CD8-positive, alpha-beta memory T cell (primary cell): ENCODE measurements at regions not wholly inside any gene's neighbourhood (a gene's known extent, or its start where the extent isn't known, plus 50 kb on each side); places are given as distances from the start of the nearest gene placed in this dataset.

ENCODE experiments used
- CTCF ChIA-PET: fragments of 350-600 bp; sonication (Branson Sonifier 250); formaldehyde crosslinking; loops from one replicate; lab custom pipeline; 2021; ENCODE audit warnings: antibody characterized with exemption; lab: Charles Lee
- POLR2A ChIA-PET: fragments of 350-600 bp; sonication (Branson Sonifier 250); formaldehyde crosslinking; loops from one replicate; lab custom pipeline; 2021; ENCODE audit warnings: antibody characterized with exemption; lab: Charles Lee
- DNase-seq, 5 donors: peaks; one replicate each; pipeline versions ENCODE4 v3.0.0 to v3.0.0-alpha.2; 2020 to 2022; ENCODE audit warnings: mixed read lengths in 1 of 5
- H3K27ac ChIP-seq: one replicate; pipeline ENCODE4 v1.7.0; 2013; ENCODE audit warnings: low read depth, mild to moderate bottlenecking, low read length, moderate library complexity
- H3K27me3 ChIP-seq: 2 replicates; pipeline ENCODE4 v1.7.0; 2013; ENCODE audit warnings: low read length, mild to moderate bottlenecking; ENCODE audit not compliant: insufficient read depth, poor library complexity, severe bottlenecking
- H3K36me3 ChIP-seq: 2 replicates; pipeline ENCODE4 v1.7.0; 2013; ENCODE audit warnings: mild to moderate bottlenecking, low read length, moderate library complexity; ENCODE audit not compliant: insufficient read depth
- H3K4me1 ChIP-seq: 2 replicates; pipeline ENCODE4 v1.7.0; 2013; ENCODE audit warnings: mild to moderate bottlenecking, low read length, moderate library complexity; ENCODE audit not compliant: insufficient read depth
- H3K4me3 ChIP-seq: 2 replicates; pipeline ENCODE4 v1.7.0; 2013; ENCODE audit warnings: mild to moderate bottlenecking, low read length
- H3K9me3 ChIP-seq: 2 replicates; pipeline ENCODE4 v1.7.0; 2013; ENCODE audit warnings: mild to moderate bottlenecking, low read length
- H3K27ac Mint-ChIP-seq, 8 donors: one replicate each; pipeline ENCODE4 v1.8.0; 2020 to 2021; ENCODE audit warnings: mixed read lengths in 8 of 8, mild to moderate bottlenecking in 6 of 8, inconsistent platforms in 3 of 8, moderate library complexity in 3 of 8
- H3K27me3 Mint-ChIP-seq, 2 donors: one replicate each; pipeline ENCODE4 v1.8.0; 2020 to 2021; ENCODE audit warnings: mixed read lengths in 2 of 2, mild to moderate bottlenecking in 1 of 2, moderate library complexity in 1 of 2
- H3K36me3 Mint-ChIP-seq, 3 donors: one replicate each; pipeline ENCODE4 v1.8.0; 2020 to 2021; ENCODE audit warnings: mixed read lengths in 3 of 3, inconsistent platforms in 1 of 3, mild to moderate bottlenecking in 1 of 3
- H3K4me1 Mint-ChIP-seq, 3 donors: one replicate each; pipeline ENCODE4 v1.8.0; 2020 to 2021; ENCODE audit warnings: mixed read lengths in 3 of 3, inconsistent platforms in 1 of 3, mild to moderate bottlenecking in 1 of 3
- H3K4me3 Mint-ChIP-seq, 7 donors: one replicate each; pipeline ENCODE4 v1.8.0; 2020 to 2021; ENCODE audit warnings: mixed read lengths in 7 of 7, mild to moderate bottlenecking in 6 of 7, moderate library complexity in 4 of 7, inconsistent platforms in 2 of 7
- H3K9me3 Mint-ChIP-seq, 5 donors: one replicate each; pipeline ENCODE4 v1.8.0; 2020 to 2022; ENCODE audit warnings: mixed read lengths in 5 of 5, mild to moderate bottlenecking in 3 of 5, moderate library complexity in 2 of 5, inconsistent platforms in 1 of 5

DNA sequence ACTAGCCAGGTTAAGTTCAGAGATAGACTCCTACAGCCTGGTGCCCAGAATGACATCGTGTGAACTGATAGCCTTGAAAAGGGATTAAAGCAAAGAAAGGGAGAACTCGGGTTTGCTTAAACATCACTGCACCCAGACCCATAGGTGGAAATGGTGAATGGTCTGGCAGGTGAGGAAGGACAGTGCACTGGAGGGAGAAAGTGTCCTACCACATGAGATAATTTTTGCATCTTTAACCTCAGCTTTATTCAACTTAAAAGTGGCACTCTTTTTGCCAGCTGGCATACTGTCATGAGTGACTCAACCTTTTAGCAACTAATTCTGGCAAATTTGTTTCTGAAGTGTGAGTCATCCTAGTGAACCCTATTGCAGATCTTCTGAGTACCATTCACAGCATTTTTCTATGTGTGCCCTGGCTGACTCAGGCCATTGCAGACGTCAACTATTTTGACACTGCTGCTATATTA is 53.0 kb upstream of the DAPP1 start:
- Mint-ChIP-seq H3K4me3 (no peak overlapping the region), H3K27ac (no peak overlapping the region), H3K27me3 (peaks cover 8 to 15% of the 10 kb centered on the region in 2 donors), H3K36me3 (no peaks in the 10 kb centered on the region), H3K4me1 (no peaks in the 10 kb centered on the region), H3K9me3 (peaks cover 0 to 4% (median 2%) of the 10 kb centered on the region in 5 donors)
- H3K36me3 ChIP-seq = no peaks in the 10 kb centered on the region
- H3K9me3 ChIP-seq = no peaks in the 10 kb centered on the region
- no peaks in the 10 kb centered on the region for H3K27me3 ChIP-seq
- H3K27ac ChIP-seq = no peak overlapping the region
- no peak for DNase-seq
- no peaks in the 10 kb centered on the region for H3K4me1 ChIP-seq
- ChIA-PET CTCF (no interaction called here), POLR2A (no interaction called here)
- H3K4me3 ChIP-seq = no peak overlapping the region

DNA sequence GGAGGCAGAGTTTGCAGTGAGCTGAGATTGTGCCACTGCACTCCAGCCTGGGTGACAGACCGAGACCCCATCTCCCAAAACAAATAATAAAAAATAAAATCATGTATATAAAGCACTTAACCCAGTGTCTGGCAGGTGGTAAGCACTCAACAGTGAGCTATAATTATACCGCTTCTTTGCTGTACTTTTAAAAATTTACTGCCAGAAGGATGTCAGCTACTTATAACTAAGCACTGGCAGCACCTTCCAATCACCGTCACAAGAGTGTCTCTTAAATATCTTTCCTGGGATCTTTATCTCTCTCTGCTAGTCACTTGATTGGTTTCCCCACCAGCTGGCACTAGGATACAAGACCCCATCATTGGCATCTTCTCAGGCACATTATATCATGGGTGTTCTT is 53.9 kb upstream of the DAPP1 start:
- no peak for DNase-seq
- Histone ChIP-seq H3K27ac (no peak overlapping the region), H3K9me3 (no peaks in the 10 kb centered on the region), H3K4me1 (no peaks in the 10 kb centered on the region), H3K36me3 (no peaks in the 10 kb centered on the region), H3K4me3 (no peak overlapping the region), H3K27me3 (no peaks in the 10 kb centered on the region)
- Mint-ChIP-seq H3K36me3 (no peaks in the 10 kb centered on the region), H3K4me1 (no peaks in the 10 kb centered on the region), H3K27me3 (peaks cover 8 to 15% of the 10 kb centered on the region in 2 donors), H3K27ac (peak overlapping the region in 1 of 8 donors; percentile 21), H3K9me3 (peaks cover 0 to 4% (median 2%) of the 10 kb centered on the region in 5 donors), H3K4me3 (no peak overlapping the region)
- CTCF ChIA-PET = no interaction called here
- POLR2A ChIA-PET = no interaction called here

DNA sequence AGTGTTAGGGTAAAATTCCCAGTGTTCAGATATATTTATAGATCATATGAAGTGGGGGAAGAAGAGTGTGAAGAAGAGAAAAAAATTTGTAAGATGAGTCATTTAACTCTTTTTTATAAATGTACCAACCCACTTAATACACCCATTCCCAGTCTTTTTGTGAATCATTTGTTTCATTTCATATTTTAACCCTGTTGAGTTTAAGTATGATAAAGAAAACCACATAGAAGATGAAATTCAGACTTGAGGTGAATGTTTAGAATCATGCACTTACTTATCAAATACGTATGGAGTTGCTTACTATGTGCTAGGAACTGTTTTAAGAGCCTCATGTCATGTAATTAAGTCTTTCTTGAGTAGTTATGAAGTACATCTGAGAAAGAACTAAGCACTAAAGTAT is 56.6 kb upstream of the DAPP1 start:
- POLR2A ChIA-PET = no interaction called here
- H3K4me3 Mint-ChIP-seq = no peak overlapping the region
- no peak for DNase-seq
- no peaks in the 10 kb centered on the region for H3K36me3 Mint-ChIP-seq
- H3K9me3 Mint-ChIP-seq = peaks cover 0 to 3% (median 0%) of the 10 kb centered on the region in 5 donors
- H3K27me3 ChIP-seq = no peaks in the 10 kb centered on the region
- no peaks in the 10 kb centered on the region for H3K9me3 ChIP-seq
- CTCF ChIA-PET = no interaction called here
- no peak overlapping the region for H3K27ac ChIP-seq
- no peak overlapping the region for H3K4me3 ChIP-seq
- peaks cover 12 to 22% of the 10 kb centered on the region in 2 donors for H3K27me3 Mint-ChIP-seq
- H3K4me1 Mint-ChIP-seq = no peaks in the 10 kb centered on the region
- no peaks in the 10 kb centered on the region for H3K36me3 ChIP-seq
- no peaks in the 10 kb centered on the region for H3K4me1 ChIP-seq
- no peak overlapping the region for H3K27ac Mint-ChIP-seq

DNA sequence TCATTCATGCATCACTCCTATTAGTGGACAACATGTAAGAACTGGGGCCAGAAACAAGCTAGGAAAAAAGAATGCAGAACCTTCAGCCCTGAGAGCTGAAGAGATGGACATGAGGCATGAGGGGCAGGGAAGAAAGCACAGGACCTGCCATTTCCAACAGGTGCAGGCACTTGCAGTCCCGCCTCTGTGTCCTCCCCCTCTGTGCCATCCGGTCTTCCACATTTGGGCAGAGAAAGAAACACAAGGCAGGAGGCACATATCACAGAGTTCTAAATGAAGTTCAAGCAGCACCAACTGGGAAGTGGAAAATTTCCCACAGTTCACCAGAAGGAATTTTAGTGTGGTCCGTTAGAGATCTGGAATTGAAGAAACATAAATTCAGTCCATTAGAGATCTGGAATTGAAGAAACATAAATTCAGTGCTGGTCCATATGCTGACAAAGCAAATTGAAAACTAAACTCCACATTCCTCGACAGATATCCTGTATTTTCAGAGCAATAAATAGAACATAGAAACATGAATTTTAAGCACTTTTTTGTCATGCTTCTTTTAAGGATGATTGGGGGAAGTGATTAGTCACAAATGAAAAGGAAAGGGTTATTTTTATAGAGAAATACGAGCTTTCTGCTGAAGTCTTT is 57.2 kb upstream of the DAPP1 start:
- H3K4me3 Mint-ChIP-seq = no peak overlapping the region
- Histone ChIP-seq H3K27ac (no peak overlapping the region), H3K36me3 (no peaks in the 10 kb centered on the region), H3K4me3 (no peak overlapping the region), H3K4me1 (no peaks in the 10 kb centered on the region), H3K27me3 (no peaks in the 10 kb centered on the region), H3K9me3 (no peaks in the 10 kb centered on the region)
- no peak overlapping the region for H3K27ac Mint-ChIP-seq
- H3K4me1 Mint-ChIP-seq = no peaks in the 10 kb centered on the region
- H3K27me3 Mint-ChIP-seq = peaks cover 12 to 22% of the 10 kb centered on the region in 2 donors
- H3K36me3 Mint-ChIP-seq = no peaks in the 10 kb centered on the region
- ChIA-PET POLR2A (no interaction called here), CTCF (no interaction called here)
- DNase-seq = no peak
- H3K9me3 Mint-ChIP-seq = no peaks in the 10 kb centered on the region

DNA sequence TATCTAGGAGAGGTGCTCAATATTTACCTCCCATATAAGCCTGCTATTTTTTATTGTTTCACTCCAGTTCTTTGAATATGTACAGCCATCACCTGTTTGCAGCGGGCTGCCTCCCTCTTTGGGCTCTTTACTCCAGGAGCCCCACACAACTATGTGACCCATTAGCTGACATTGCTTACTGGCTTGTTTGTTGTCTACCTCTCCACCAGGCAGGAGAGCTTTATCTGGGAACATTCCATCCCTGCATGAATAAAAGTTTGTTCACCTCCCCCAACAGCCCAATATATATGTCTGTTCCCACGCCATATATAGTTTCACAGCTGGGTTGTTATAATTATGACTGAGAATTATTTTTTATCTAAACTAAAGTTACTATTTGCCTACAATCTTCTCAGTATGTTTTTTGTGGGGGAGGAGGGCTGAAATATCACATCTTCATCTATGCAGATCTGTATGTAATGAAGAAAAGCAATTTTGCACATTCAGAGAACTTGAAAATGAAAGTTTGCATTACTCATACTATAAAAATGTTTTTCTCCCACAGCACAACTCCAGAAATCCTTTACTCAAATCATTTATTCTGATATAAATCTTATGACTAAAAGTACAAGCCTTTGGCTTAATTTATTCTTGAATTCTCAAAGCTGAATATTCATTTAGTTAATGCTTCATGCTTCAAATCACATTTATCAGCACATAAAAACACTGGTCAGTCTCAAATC is 61.2 kb upstream of the DAPP1 start:
- H3K36me3 Mint-ChIP-seq = no peaks in the 10 kb centered on the region

DNA sequence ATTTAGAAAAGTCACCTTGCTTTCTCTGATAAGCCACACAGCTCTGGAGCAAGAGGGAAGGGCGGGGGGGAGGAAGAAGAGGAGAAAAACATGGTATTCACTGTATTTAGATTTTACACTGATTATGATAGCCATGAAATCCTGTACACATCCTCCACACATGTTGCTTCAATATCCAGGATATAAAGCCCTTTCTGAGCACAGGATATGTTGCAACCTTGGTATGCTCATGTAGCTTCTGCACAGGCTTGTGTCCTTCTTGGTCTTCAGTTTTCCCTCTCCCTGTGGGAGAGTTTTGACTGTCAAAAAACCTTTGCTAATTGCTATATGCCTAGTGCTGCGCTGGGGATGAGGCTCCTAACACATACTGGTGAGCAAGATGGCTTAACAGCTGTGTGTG is 61.9 kb upstream of the DAPP1 start:
- Mint-ChIP-seq H3K27ac (no peak overlapping the region), H3K36me3 (no peaks in the 10 kb centered on the region), H3K4me1 (no peaks in the 10 kb centered on the region), H3K27me3 (peaks cover 8 to 18% of the 10 kb centered on the region in 2 donors), H3K4me3 (no peak overlapping the region), H3K9me3 (no peaks in the 10 kb centered on the region)
- Histone ChIP-seq H3K27ac (no peak overlapping the region), H3K36me3 (no peaks in the 10 kb centered on the region), H3K27me3 (no peaks in the 10 kb centered on the region), H3K9me3 (no peaks in the 10 kb centered on the region), H3K4me3 (no peak overlapping the region), H3K4me1 (no peaks in the 10 kb centered on the region)
- POLR2A ChIA-PET = no interaction called here
- CTCF ChIA-PET = no interaction called here
- no peak for DNase-seq

More for the DNA sequence above, 61.2 kb upstream of the DAPP1 start:
- Histone ChIP-seq H3K27ac (no peak overlapping the region), H3K9me3 (no peaks in the 10 kb centered on the region), H3K4me3 (no peak overlapping the region), H3K36me3 (no peaks in the 10 kb centered on the region), H3K4me1 (no peaks in the 10 kb centered on the region), H3K27me3 (no peaks in the 10 kb centered on the region)
- no peak overlapping the region for H3K4me3 Mint-ChIP-seq
- no peak overlapping the region for H3K27ac Mint-ChIP-seq
- peaks cover 9 to 18% of the 10 kb centered on the region in 2 donors for H3K27me3 Mint-ChIP-seq
- no peaks in the 10 kb centered on the region for H3K9me3 Mint-ChIP-seq
- DNase-seq = no peak
- ChIA-PET CTCF (no interaction called here), POLR2A (no interaction called here)
- H3K4me1 Mint-ChIP-seq = no peaks in the 10 kb centered on the region

DNA sequence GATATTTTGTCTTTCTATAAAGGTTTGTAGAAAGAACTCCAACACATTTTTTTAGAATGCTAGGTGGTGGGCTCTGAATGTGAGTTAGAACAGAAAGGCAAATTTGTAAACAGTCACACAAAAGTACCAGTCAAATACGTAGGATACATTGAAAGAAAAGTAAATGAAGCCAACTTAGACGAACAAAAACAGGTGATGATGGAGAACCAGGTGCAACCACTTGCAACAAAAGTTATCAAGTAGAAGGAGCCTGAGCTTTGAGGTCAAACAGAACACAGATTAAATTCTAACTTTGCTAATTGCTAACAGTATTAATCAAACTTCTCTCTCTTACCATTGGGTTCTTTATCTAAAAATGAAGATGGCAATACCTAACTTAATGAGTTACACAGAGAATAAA is 62.7 kb upstream of the DAPP1 start:
- Histone ChIP-seq H3K9me3 (no peaks in the 10 kb centered on the region), H3K27ac (no peak overlapping the region), H3K4me1 (no peaks in the 10 kb centered on the region), H3K4me3 (no peak overlapping the region), H3K27me3 (no peaks in the 10 kb centered on the region), H3K36me3 (no peaks in the 10 kb centered on the region)
- Mint-ChIP-seq H3K27me3 (peaks cover 8 to 18% of the 10 kb centered on the region in 2 donors), H3K36me3 (no peaks in the 10 kb centered on the region), H3K9me3 (no peaks in the 10 kb centered on the region), H3K27ac (no peak overlapping the region), H3K4me3 (no peak overlapping the region), H3K4me1 (no peaks in the 10 kb centered on the region)
- ChIA-PET POLR2A (no interaction called here), CTCF (no interaction called here)
- no peak for DNase-seq

DNA sequence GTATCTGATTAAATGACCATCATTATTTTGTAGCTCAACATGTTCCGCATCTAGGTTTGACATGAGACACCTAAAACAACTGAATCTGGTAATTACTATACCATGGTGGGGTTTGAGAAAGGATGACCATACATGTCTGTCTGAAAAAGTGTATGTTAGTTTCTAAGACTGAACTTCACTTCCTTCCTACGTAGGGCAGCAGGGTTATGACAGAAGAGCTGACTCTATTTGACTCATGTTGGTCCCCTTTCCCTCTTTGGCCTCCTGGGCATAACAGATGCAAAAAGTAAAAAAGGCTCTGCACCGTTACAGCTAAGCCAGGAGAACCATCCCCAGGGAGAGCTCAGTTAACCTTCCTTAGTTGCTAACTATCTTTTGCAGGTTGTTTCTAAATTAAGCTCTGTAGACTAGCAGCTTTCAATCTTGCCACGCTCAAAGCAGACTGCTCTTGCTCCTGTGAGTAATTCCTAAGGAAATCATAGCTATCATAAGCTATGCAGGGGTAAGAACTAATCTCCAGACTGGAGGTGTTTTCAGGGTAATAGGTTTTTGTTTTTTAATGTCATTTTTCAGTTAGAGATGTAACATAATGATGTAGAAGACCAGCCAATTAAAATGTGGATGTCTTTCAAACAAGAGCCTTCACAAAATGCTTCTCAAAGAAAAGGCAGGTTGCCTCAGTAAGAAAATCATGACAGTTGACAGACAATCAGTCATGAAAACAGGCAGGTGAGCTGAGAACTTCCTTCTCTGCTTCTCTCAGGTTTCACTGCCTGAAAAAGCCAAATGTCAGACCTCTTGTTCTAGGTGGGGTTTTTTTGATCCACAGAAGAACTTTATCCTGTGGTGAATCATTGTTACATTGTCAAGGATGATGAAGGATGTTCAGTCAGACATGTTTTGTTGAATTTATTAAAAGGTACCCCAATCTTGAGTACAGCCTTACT is 66.9 kb upstream of the DAPP1 start:
- DNase-seq = no peak
- no peaks in the 10 kb centered on the region for H3K9me3 Mint-ChIP-seq
- CTCF ChIA-PET = interaction anchor here (0.7 to 1.1 kb wide), 2 partner anchors 18 to 59 kb away, joined by 3 read pairs; no protein-coding TSS in a partner anchor
- H3K27ac Mint-ChIP-seq = no peak overlapping the region
- no peaks in the 10 kb centered on the region for H3K9me3 ChIP-seq
- no peaks in the 10 kb centered on the region for H3K4me1 Mint-ChIP-seq
- POLR2A ChIA-PET = no interaction called here
- H3K36me3 ChIP-seq = no peaks in the 10 kb centered on the region
- no peaks in the 10 kb centered on the region for H3K27me3 ChIP-seq
- peaks cover 9 to 24% of the 10 kb centered on the region in 2 donors for H3K27me3 Mint-ChIP-seq
- H3K36me3 Mint-ChIP-seq = no peaks in the 10 kb centered on the region
- no peaks in the 10 kb centered on the region for H3K4me1 ChIP-seq
- no peak overlapping the region for H3K27ac ChIP-seq
- H3K4me3 Mint-ChIP-seq = no peak overlapping the region
- no peak overlapping the region for H3K4me3 ChIP-seq
